Nephron progenitor cell (in vitro differentiated cells): ENCODE measurements at regions not wholly inside any gene's neighbourhood (a gene's known extent, or its start where the extent isn't known, plus 50 kb on each side); places are given as distances from the start of the nearest gene placed in this dataset.
"Not testable (repeated sequence)": the region's sequence is repeated elsewhere in the genome, so short reads cannot be mapped to it uniquely, and the experiment has no call there.

Source experiments
- DNase-seq: peaks from one replicate; pipeline ENCODE4 v3.0.0; 2021
- H3K27ac Mint-ChIP-seq: 2 replicates; pipeline ENCODE4 v1.8.0; 2021; ENCODE audit warnings: mild to moderate bottlenecking, moderate library complexity, mixed read lengths
- H3K27me3 Mint-ChIP-seq: 2 replicates; pipeline ENCODE4 v1.8.0; 2021; ENCODE audit warnings: mild to moderate bottlenecking, low read depth, mixed read lengths; ENCODE audit not compliant: poor library complexity
- H3K36me3 Mint-ChIP-seq: 2 replicates; pipeline ENCODE4 v1.8.0; 2021; ENCODE audit warnings: low read depth, mixed read lengths
- H3K4me1 Mint-ChIP-seq: 2 replicates; pipeline ENCODE4 v1.8.0; 2021; ENCODE audit warnings: mixed read lengths
- H3K4me3 Mint-ChIP-seq: 2 replicates; pipeline ENCODE4 v1.8.0; 2021; ENCODE audit warnings: mild to moderate bottlenecking, moderate library complexity, mixed read lengths
- H3K9me3 Mint-ChIP-seq: 2 replicates; pipeline ENCODE4 v1.8.0; 2021; ENCODE audit warnings: mild to moderate bottlenecking, moderate library complexity, mixed read lengths
- TF ChIP-seq, protein P1 (sequence below): fragments of 200-600 bp; sonication (generic); IDR thresholded peaks from 2 replicates; pipeline ENCODE4 v1.5.0; 2021; ENCODE audit warnings: antibody characterized with exemption

DNA sequence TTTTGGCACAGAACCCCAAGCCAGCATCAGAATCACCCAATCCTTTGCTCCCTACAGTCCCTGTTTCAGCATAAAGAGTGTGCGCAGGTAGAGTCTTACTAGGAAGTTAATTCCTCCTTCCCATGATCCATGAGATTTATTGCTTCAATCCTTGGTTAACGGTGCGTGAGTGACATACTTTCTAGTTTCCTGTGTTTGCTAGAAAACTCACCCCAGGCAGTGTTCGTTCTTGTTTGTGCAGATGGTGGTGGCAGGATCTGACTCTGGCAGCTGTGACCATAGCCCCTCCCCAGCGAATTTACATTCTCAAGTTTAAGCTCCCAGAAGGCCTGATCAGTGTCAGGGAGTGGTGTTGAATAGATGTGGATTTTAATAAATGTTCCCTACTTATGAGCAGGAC is 106.7 kb upstream of the CCT8L2 start:
- H3K36me3 Mint-ChIP-seq, result no peaks in the 10 kb centered on the region
- no peak for DNase-seq
- no peak overlapping the region for H3K4me3 Mint-ChIP-seq
- H3K27me3 Mint-ChIP-seq, result peaks cover 3% of the 10 kb centered on the region
- peaks cover 86% of the 10 kb centered on the region for H3K9me3 Mint-ChIP-seq
- no peak overlapping the region for H3K27ac Mint-ChIP-seq
- H3K4me1 Mint-ChIP-seq, result no peaks in the 10 kb centered on the region
- TF ChIP-seq, protein P1, sequence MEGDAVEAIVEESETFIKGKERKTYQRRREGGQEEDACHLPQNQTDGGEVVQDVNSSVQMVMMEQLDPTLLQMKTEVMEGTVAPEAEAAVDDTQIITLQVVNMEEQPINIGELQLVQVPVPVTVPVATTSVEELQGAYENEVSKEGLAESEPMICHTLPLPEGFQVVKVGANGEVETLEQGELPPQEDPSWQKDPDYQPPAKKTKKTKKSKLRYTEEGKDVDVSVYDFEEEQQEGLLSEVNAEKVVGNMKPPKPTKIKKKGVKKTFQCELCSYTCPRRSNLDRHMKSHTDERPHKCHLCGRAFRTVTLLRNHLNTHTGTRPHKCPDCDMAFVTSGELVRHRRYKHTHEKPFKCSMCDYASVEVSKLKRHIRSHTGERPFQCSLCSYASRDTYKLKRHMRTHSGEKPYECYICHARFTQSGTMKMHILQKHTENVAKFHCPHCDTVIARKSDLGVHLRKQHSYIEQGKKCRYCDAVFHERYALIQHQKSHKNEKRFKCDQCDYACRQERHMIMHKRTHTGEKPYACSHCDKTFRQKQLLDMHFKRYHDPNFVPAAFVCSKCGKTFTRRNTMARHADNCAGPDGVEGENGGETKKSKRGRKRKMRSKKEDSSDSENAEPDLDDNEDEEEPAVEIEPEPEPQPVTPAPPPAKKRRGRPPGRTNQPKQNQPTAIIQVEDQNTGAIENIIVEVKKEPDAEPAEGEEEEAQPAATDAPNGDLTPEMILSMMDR, result no peak

DNA sequence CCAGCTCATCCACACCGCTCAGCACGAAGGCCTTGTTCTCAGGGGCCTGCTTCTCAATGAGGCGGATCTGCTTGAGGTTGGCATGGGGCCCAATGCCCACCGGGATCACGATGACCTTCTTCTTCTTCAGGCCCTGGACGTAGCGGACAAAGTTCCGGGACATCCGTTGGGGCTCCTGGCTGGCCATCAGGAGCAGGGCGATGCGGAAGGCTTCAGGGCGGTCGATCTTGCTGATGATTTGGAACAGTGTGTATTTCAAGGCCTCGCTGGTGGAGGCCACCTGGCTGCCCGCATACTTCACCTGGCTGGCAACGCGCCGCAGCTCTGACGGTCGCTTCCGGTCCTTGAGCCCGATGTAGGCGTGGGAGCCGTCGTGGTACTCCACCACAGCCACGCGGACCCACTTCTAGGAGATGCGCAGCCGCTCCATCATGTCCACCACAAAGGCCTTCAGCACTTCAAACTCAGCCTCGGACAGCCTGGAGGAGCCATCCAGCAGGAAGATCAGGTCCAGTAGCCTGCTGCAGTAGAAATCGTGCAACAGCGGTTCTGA is 105.0 kb upstream of the CCT8L2 start:
- not testable (repeated sequence) for H3K36me3 Mint-ChIP-seq, DNase-seq, H3K4me1 Mint-ChIP-seq, H3K27ac Mint-ChIP-seq, H3K27me3 Mint-ChIP-seq, H3K4me3 Mint-ChIP-seq
- peaks cover 88% of the 10 kb centered on the region for H3K9me3 Mint-ChIP-seq

DNA sequence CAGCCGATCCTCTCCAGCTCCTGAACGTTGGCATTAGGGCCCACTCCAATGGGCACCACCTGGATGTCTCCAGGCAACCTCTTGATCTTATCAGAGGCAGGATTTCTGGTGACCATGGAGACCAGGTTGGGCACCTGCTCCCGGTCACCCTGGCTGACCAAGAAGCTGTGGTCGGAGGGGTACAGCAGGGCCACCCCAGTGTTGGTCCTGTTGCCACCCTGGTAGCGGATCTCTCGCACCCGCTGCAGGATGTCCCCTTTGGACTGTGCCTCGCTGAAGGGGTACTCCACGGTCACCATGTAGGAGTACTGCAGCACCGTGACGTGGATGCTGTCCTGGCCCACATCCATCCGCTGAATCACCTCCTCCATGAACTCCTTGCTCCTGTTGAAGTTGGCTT is 104.3 kb upstream of the CCT8L2 start:
- H3K4me1 Mint-ChIP-seq, H3K36me3 Mint-ChIP-seq, DNase-seq, H3K27ac Mint-ChIP-seq, H3K27me3 Mint-ChIP-seq, H3K4me3 Mint-ChIP-seq: not testable (repeated sequence)
- peaks cover 88% of the 10 kb centered on the region for H3K9me3 Mint-ChIP-seq

DNA sequence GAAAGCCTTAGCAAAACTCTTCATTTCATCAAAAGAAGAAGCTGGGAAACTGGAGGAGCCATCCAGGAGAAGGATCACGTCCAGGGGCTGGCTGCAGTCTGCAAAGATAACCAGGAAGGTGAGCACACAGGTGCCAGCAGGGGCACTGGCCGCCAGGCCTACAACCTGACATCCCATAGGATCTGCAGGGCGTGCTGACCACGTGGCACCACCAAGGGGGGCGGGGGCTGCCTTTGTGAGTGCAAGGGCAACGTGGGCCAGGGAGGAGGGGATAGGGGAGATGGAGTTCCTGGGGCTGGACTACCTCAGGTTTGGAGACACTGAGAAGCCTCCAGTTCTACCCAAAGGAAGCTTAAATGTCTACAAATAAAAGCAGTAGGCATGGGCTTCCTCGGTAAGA is 102.7 kb upstream of the CCT8L2 start:
- H3K4me1 Mint-ChIP-seq, result no peaks in the 10 kb centered on the region
- no peaks in the 10 kb centered on the region for H3K27me3 Mint-ChIP-seq
- H3K36me3 Mint-ChIP-seq, result no peaks in the 10 kb centered on the region
- H3K9me3 Mint-ChIP-seq, result peaks cover 93% of the 10 kb centered on the region
- no peak for DNase-seq
- no peak overlapping the region for H3K4me3 Mint-ChIP-seq
- TF ChIP-seq, protein P1, result no peak
- no peak overlapping the region for H3K27ac Mint-ChIP-seq

DNA sequence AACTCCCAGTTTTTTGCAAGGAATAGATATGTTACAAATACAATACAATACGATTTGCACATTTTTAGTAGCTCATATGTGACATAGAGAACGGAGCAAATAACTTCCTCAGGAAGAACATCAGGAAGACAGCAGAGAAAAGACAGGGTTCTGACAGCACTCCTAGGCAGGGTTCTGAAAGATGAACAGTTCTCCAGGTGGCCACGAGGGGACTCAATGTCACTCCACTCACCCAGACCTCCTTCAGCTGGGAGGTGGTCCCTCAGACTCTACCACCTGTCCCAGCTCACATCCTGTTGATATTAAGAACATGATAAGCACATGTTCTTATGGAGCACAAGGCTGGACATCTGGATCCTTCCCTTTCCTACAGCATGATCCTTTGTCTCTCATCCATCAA is 101.1 kb upstream of the CCT8L2 start:
- H3K4me1 Mint-ChIP-seq, DNase-seq, H3K27ac Mint-ChIP-seq, H3K4me3 Mint-ChIP-seq, H3K36me3 Mint-ChIP-seq, H3K27me3 Mint-ChIP-seq: not testable (repeated sequence)
- peaks cover 92% of the 10 kb centered on the region for H3K9me3 Mint-ChIP-seq

DNA sequence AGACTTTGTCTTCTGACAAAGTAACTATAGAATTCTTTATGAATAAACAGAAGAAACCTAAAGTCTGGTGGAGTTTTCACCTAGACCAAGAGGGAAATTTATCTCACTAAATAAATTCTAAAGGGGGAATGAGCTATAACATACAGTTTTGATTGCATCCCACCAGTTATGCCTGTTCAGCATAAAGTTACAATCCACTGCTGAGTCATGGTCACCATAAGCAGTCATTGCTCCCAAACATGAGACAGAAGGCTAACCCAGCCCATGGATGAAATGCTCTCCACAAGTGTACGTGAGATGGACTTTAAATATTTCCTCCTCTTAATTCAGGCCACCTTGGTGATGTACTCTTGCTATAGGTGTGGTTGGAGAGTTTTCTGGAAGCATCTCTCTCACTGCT is 96.7 kb upstream of the CCT8L2 start:
- not testable (repeated sequence) for H3K27me3 Mint-ChIP-seq, DNase-seq, H3K27ac Mint-ChIP-seq, H3K4me3 Mint-ChIP-seq, H3K4me1 Mint-ChIP-seq, H3K36me3 Mint-ChIP-seq
- H3K9me3 Mint-ChIP-seq, result peaks cover 96% of the 10 kb centered on the region

DNA sequence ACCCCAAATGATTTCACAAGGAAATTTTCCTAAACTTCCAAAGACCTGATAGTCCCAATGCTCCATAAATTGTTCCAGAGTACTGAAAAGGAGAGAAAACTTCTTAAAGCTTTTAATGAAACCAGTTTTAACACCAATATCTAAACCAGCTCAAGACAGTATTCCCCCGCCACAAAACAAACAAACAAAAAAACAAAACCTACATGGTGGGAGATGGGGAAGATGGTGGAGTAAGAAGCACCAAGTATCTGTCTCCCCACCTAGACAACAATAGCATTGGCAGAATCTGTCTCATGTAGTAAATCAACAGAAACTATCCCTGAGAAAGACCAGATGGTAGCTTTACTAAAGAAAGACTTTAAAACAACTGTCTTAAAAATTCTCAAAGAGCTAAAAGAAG is 88.7 kb upstream of the CCT8L2 start:
- not testable (repeated sequence) for H3K27me3 Mint-ChIP-seq, DNase-seq, H3K27ac Mint-ChIP-seq, H3K36me3 Mint-ChIP-seq, H3K4me3 Mint-ChIP-seq, H3K4me1 Mint-ChIP-seq
- peaks cover 66% of the 10 kb centered on the region for H3K9me3 Mint-ChIP-seq

DNA sequence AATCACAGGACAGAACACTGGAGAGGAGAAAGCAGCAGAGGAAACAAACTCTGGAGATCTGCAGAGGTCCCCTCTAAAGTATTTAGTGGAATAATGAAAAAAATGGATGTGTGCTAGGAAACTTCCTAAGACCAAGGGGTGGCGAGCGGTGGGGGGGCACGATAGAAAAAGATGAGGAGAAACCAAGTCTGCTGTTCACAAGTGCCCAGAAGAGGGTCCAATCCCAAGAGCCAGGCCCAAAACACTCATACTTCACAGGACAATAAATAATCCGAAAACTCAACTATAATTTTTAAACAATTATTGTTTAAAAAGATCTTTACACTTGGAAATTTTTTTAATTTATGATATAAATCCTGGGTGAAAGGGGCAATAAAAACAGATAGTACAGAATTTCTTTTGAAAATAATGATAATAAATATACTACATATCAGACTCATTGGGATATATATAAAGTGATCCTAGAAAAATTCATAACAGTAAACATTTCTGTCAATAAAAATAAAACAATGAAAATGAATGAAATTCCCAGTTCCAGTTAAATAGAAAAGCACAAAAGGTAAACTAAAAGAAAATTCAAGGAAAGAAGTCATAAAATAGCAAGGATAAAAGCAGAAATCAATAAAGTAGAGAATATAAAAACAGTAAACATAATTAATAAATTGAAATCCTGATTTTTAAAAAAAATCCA is 87.7 kb upstream of the CCT8L2 start:
- H3K27ac Mint-ChIP-seq, H3K4me3 Mint-ChIP-seq, DNase-seq, H3K27me3 Mint-ChIP-seq, H3K4me1 Mint-ChIP-seq, H3K36me3 Mint-ChIP-seq: not testable (repeated sequence)
- peaks cover 66% of the 10 kb centered on the region for H3K9me3 Mint-ChIP-seq

DNA sequence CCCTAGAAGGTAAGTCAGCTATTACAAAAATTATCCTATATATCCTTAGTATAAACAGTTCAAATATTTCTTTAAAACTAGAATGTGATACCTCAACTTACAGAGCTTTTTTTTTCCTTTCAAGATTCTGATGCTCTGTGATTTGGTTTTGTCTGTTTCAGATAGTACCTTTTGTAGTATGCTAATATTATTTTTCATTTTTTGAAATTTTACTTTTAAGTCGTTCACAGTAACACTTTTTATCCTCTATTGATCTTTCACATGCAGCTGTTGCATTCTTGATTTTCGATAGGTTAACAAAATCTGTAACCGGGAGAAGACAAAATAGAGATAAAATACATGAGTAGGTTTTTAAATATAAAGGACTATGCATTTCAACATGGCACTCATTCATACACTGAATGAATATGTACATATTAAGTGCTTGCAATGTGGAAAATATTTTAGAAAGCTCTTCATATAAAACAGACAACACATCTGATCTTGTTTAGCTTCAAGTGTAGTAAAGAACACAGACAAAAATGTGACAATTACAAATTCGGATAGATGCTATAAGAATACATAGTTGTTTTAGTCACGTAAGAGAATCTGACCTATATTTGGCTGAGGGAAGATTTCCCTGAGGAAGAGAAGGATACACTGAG is 86.7 kb upstream of the CCT8L2 start:
- not testable (repeated sequence) for DNase-seq, H3K27ac Mint-ChIP-seq, H3K4me1 Mint-ChIP-seq, H3K27me3 Mint-ChIP-seq, H3K4me3 Mint-ChIP-seq, H3K36me3 Mint-ChIP-seq
- peaks cover 63% of the 10 kb centered on the region for H3K9me3 Mint-ChIP-seq

DNA sequence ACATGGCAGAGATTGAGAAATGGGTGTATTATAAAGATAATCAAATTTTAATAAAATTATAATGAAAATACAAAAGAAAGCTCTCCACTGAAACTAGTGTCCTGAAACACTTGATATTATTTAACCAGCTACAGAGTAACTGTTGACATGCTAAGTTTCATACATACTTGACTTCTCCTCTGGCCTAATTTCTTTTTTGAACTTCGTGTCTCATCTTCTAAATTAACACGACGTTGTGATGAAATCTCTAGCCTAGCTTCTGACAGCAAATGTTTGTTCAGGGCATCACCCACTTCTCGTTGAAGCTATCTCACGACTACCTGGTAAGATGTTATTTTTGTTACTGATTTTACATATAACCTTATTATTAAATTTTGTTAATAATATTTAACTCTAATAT is 80.8 kb upstream of the CCT8L2 start:
- H3K27me3 Mint-ChIP-seq, H3K4me3 Mint-ChIP-seq, H3K36me3 Mint-ChIP-seq, H3K27ac Mint-ChIP-seq, H3K4me1 Mint-ChIP-seq, DNase-seq: not testable (repeated sequence)
- peaks cover 62% of the 10 kb centered on the region for H3K9me3 Mint-ChIP-seq

DNA sequence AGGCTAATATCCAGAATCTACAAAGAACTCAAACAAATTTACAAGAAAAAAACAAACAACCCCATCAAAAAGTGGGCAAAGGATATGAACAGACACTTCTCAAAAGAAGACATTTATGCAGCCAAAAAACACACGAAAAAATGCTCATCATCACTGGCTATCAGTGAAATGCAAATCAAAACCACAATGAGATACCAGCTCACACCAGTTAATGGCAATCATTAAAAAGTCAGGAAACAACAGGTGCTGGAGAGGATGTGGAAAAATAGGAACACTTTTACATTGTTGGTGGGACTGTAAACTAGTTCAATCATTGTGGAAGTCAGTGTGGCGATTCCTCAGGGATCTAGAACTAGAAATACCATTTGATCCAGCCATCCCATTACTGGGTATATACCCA is 73.0 kb upstream of the CCT8L2 start:
- H3K27ac Mint-ChIP-seq, H3K36me3 Mint-ChIP-seq, H3K4me3 Mint-ChIP-seq, DNase-seq, H3K4me1 Mint-ChIP-seq, H3K27me3 Mint-ChIP-seq: not testable (repeated sequence)
- H3K9me3 Mint-ChIP-seq, result peaks cover 67% of the 10 kb centered on the region

DNA sequence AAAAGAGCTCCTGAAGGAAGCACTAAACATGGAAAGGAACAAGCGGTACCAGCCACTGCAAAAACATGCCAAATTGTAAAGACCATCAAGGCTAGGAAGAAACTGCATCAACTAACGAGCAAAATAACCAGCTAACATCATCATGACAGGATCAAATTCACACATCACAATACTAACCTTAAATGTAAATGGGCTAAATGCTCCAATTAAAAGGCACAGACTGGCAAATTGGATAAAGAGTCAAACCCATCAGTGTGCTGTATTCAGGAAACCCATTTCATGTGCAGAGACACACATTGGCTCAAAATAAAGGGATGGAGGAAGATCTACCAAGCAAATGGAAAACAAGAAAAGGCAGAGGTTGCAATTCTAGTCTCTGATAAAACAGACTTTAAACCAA is 69.7 kb upstream of the CCT8L2 start:
- not testable (repeated sequence) for H3K27ac Mint-ChIP-seq, H3K27me3 Mint-ChIP-seq, H3K4me1 Mint-ChIP-seq, DNase-seq, H3K4me3 Mint-ChIP-seq, H3K36me3 Mint-ChIP-seq
- peaks cover 72% of the 10 kb centered on the region for H3K9me3 Mint-ChIP-seq

DNA sequence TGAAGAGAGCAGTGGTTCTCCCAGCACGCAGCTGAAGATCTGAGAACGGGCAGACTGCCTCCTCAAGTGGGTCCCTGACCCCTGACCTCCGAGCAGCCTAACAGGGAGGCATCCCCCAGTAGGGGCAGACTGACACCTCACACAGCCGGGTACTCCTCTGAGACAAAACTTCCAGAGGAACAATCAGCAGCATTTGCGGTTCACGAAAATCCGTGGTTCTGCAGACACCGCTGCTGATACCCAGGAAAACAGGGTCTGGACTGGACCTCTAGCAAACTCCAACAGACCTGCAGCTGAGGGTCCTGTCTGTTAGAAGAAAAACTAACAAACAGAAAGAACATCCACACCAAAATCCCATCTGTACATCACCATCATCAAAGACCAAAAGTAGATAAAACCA is 68.4 kb upstream of the CCT8L2 start:
- H3K36me3 Mint-ChIP-seq, H3K4me1 Mint-ChIP-seq, DNase-seq, H3K27me3 Mint-ChIP-seq, H3K4me3 Mint-ChIP-seq, H3K27ac Mint-ChIP-seq: not testable (repeated sequence)
- H3K9me3 Mint-ChIP-seq, result peaks cover 71% of the 10 kb centered on the region
